OCI-LY1 (cell line): ENCODE measurements at regions not wholly inside any gene's neighbourhood (a gene's known extent, or its start where the extent isn't known, plus 50 kb on each side); places are given as distances from the start of the nearest gene placed in this dataset.

Source experiments
- H2AFZ ChIP-seq: fragments of 200-600 bp; sonication (generic), shearing (Covaris generic); 2 replicates; pipeline ENCODE4 v1.6.0; 2014; ENCODE audit warnings: antibody characterized with exemption, mild to moderate bottlenecking, low read length
- H3F3A ChIP-seq: fragments of 200-600 bp; sonication (generic), shearing (Covaris generic); 2 replicates; pipeline ENCODE4 v1.6.0; 2014; ENCODE audit warnings: mild to moderate bottlenecking, antibody characterized with exemption, low read length, moderate library complexity; ENCODE audit not compliant: insufficient read depth
- H3K27ac ChIP-seq: fragments of 200-600 bp; sonication (generic); 2 replicates; pipeline ENCODE4 v1.5.1; 2014; ENCODE audit warnings: low read length, mixed run types, mild to moderate bottlenecking, low read depth; ENCODE audit not compliant: poor library complexity, severe bottlenecking
- H3K27me3 ChIP-seq: fragments of 200-600 bp; sonication (generic); 2 replicates; pipeline ENCODE4 v1.6.0; 2014; ENCODE audit warnings: antibody characterized with exemption, mild to moderate bottlenecking, low read length, moderate library complexity; ENCODE audit not compliant: insufficient read depth
- H3K36me3 ChIP-seq: fragments of 200-600 bp; sonication (generic); 2 replicates; pipeline ENCODE4 v1.6.1; 2014; ENCODE audit warnings: mild to moderate bottlenecking, antibody characterized with exemption, low read length, moderate library complexity, mixed read lengths; ENCODE audit not compliant: insufficient read depth
- H3K4me1 ChIP-seq: fragments of 200-600 bp; sonication (generic); 2 replicates; pipeline ENCODE4 v1.5.1; 2014; ENCODE audit warnings: mild to moderate bottlenecking, low read length, moderate library complexity; ENCODE audit not compliant: insufficient read depth, severe bottlenecking
- H3K4me2 ChIP-seq: fragments of 200-600 bp; sonication (generic), shearing (Covaris generic); 2 replicates; pipeline ENCODE4 v1.6.1; 2014; ENCODE audit warnings: low read length
- H3K4me3 ChIP-seq: fragments of 200-600 bp; sonication (generic); 2 replicates; pipeline ENCODE4 v1.5.1; 2014; ENCODE audit warnings: low read length, low read depth, mild to moderate bottlenecking, mixed read lengths; ENCODE audit not compliant: poor library complexity, severe bottlenecking
- H3K79me2 ChIP-seq: fragments of 200-600 bp; shearing (Covaris generic); 2 replicates; pipeline ENCODE4 v1.6.1; 2016; ENCODE audit warnings: mixed run types, low read length, mixed read lengths; ENCODE audit not compliant: insufficient read depth
- H3K9ac ChIP-seq: fragments of 200-600 bp; sonication (generic), shearing (Covaris generic); 2 replicates; pipeline ENCODE4 v1.6.1; 2014; ENCODE audit warnings: mild to moderate bottlenecking, low read length, mixed read lengths
- H3K9me2 ChIP-seq: fragments of 200-600 bp; sonication (generic), shearing (Covaris generic); 2 replicates; pipeline ENCODE4 v1.6.1; 2014; ENCODE audit warnings: low read depth, mild to moderate bottlenecking, low read length, mixed read lengths
- H3K9me3 ChIP-seq: fragments of 200-600 bp; shearing (Covaris generic); 2 replicates; pipeline ENCODE4 v1.6.1; 2014; ENCODE audit warnings: low read length, mixed read lengths
- H4K20me1 ChIP-seq: fragments of 200-600 bp; sonication (generic), shearing (Covaris generic); 2 replicates; pipeline ENCODE4 v1.6.0; 2016; ENCODE audit warnings: mild to moderate bottlenecking, low read length; ENCODE audit not compliant: insufficient read depth
- EZH2 ChIP-seq: fragments of 200-600 bp; sonication (generic), shearing (Covaris generic); IDR thresholded peaks from 2 replicates; pipeline ENCODE4 v1.8.0; 2017; ENCODE audit warnings: borderline replicate concordance, mixed run types, mild to moderate bottlenecking, antibody characterized with exemption, low read length, moderate library complexity, mixed read lengths
- TF ChIP-seq, protein P1 (sequence below): fragments of 200-600 bp; sonication (generic), shearing (Covaris generic); IDR thresholded peaks from 2 replicates; pipeline ENCODE4 v1.5.1; 2017; ENCODE audit warnings: mild to moderate bottlenecking, antibody characterized with exemption, low read length, moderate library complexity, mixed read lengths

DNA sequence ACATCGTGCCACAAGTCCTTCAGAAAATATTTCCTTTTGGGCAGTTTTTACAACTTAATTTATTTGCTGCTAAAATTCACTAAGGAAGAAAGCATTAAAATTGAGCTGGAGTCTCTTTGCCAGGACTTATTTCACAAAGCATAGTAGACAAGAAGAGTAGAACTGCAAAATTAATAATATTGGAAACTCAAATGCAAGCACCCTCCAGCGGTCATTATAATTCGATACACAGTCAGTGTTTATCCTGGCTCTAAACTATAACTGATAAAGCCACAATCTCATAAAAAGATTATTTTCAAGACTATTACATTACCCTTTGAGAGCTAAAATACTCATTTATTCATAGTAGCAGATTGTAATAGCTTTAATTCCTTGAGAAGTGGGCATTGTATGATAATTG lies 655.4 kb downstream of the RWDD3 start:
- Histone ChIP-seq H3F3A (no peaks in the 10 kb centered on the region), H3K27ac (no peak overlapping the region), H3K36me3 (no peaks in the 10 kb centered on the region), H3K79me2 (no peaks in the 10 kb centered on the region), H3K9me2 (no peaks in the 10 kb centered on the region), H3K27me3 (no peaks in the 10 kb centered on the region), H3K4me2 (no peak overlapping the region), H3K9me3 (no peaks in the 10 kb centered on the region), H2AFZ (no peak overlapping the region), H4K20me1 (no peaks in the 10 kb centered on the region), H3K9ac (no peak overlapping the region), H3K4me3 (no peak overlapping the region), H3K4me1 (no peaks in the 10 kb centered on the region)
- TF ChIP-seq, protein P1, sequence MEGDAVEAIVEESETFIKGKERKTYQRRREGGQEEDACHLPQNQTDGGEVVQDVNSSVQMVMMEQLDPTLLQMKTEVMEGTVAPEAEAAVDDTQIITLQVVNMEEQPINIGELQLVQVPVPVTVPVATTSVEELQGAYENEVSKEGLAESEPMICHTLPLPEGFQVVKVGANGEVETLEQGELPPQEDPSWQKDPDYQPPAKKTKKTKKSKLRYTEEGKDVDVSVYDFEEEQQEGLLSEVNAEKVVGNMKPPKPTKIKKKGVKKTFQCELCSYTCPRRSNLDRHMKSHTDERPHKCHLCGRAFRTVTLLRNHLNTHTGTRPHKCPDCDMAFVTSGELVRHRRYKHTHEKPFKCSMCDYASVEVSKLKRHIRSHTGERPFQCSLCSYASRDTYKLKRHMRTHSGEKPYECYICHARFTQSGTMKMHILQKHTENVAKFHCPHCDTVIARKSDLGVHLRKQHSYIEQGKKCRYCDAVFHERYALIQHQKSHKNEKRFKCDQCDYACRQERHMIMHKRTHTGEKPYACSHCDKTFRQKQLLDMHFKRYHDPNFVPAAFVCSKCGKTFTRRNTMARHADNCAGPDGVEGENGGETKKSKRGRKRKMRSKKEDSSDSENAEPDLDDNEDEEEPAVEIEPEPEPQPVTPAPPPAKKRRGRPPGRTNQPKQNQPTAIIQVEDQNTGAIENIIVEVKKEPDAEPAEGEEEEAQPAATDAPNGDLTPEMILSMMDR = no peak
- TF ChIP-seq EZH2 = no peak

DNA sequence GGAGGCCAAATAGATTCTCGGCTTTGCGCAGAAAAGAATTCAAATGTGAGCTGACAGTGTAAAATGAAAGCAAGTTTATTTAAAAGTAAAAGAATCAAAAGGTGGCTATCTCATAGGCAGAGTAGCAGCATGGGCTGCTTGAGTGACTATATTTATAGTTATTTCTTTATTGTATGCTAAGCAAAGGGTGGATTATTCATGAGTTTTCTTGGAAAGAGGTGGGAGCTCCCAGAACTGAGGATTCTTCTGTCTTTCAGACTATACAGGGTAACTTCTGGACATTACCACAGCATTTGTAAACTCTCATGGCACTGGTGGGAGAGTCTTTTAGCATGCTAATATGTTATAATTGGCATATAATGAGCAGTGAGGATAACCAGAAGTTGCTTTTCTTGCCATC lies 659.9 kb downstream of the RWDD3 start:
- Histone ChIP-seq H3K4me2 (no peak overlapping the region), H4K20me1 (no peaks in the 10 kb centered on the region), H3K4me1 (no peaks in the 10 kb centered on the region), H3K9me3 (peaks cover 6% of the 10 kb centered on the region; the same call in 1 of the 2 replicates), H3K27me3 (no peaks in the 10 kb centered on the region), H3F3A (no peaks in the 10 kb centered on the region), H3K27ac (no peak overlapping the region), H3K4me3 (no peak overlapping the region), H3K9ac (no peak overlapping the region), H3K9me2 (no peaks in the 10 kb centered on the region), H2AFZ (no peak overlapping the region), H3K36me3 (no peaks in the 10 kb centered on the region), H3K79me2 (no peaks in the 10 kb centered on the region)
- no peak for TF ChIP-seq EZH2
- TF ChIP-seq, protein P1 = no peak

DNA sequence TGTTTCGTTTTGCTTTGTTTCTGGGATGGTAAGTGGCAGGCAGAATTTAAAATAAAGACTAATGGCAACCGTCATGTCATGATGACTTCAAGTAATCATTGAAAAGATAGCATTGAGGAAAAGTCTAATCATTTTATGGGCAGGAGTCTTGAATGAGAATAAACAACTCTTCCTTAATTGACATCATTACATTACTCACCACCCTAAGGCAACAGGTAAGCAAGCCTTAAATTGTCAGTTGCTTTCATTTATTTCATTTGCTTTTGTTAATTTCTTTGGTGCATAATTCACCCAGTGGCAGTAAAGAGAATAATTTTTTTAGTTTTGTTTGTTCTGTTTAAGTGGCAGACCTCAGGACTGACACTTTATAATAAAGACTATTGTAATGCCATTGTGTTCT lies 669.0 kb downstream of the RWDD3 start:
- Histone ChIP-seq H3F3A (no peaks in the 10 kb centered on the region), H4K20me1 (no peaks in the 10 kb centered on the region), H3K79me2 (no peaks in the 10 kb centered on the region), H3K9me2 (no peaks in the 10 kb centered on the region), H3K36me3 (no peaks in the 10 kb centered on the region), H3K27ac (no peak overlapping the region), H3K9me3 (no peaks in the 10 kb centered on the region), H3K4me1 (no peaks in the 10 kb centered on the region), H3K9ac (no peak overlapping the region), H3K27me3 (no peaks in the 10 kb centered on the region), H3K4me2 (no peak overlapping the region), H2AFZ (no peak overlapping the region), H3K4me3 (no peak overlapping the region)
- TF ChIP-seq, protein P1 = no peak
- TF ChIP-seq EZH2 = no peak
